ENCODE measurements at regions not wholly inside any gene's neighbourhood (a gene's known extent, or its start where the extent isn't known, plus 50 kb on each side); places are given as distances from the start of the nearest gene placed in this dataset.

GRCh38 chr15:87348746-87349145 is 907.8 kb downstream of the NTRK3 start:
- H3K4me1 ChIP-seq = no peaks in the 10 kb centered on the region
- in situ Hi-C loops (cut with MboI; ENCODE audit: low sequenced_read_pairs in 4 of 4) (no loop called here), intact Hi-C loops (cut with DNase I; ENCODE audit: low total_unique reads) (no loop called here)
- no peaks in the 10 kb centered on the region for H3K36me3 ChIP-seq
- no peaks in the 10 kb centered on the region for H3K27me3 ChIP-seq
- TF ChIP-seq POLR2A (IDR thresholded peaks at IDR 0.05) = no peak
- no peak for TF ChIP-seq CTCF (IDR thresholded peaks at IDR 0.05 in 4 of 5, conservative IDR thresholded peaks at IDR 0.05 in 1 of 5)
- DNase-seq = no peak
- H3K9me3 ChIP-seq = no peaks in the 10 kb centered on the region
- H3K4me3 ChIP-seq = no peak overlapping the region
- ATAC-seq = no peak
- no peak overlapping the region for H3K27ac ChIP-seq

- no peak for TF ChIP-seq POLR2A (IDR thresholded peaks at IDR 0.05)
- no peak for TF ChIP-seq CTCF (IDR thresholded peaks at IDR 0.05 in 4 of 5, conservative IDR thresholded peaks at IDR 0.05 in 1 of 5)
- intact Hi-C loops (cut with DNase I; ENCODE audit: low total_unique reads) (no loop called here), in situ Hi-C loops (cut with MboI; ENCODE audit: low sequenced_read_pairs in 4 of 4) (no loop called here)
- DNase-seq = no peak
- H3K4me1 ChIP-seq = no peaks in the 10 kb centered on the region
- H3K27ac ChIP-seq = no peak overlapping the region
- no peaks in the 10 kb centered on the region for H3K36me3 ChIP-seq
- H3K4me3 ChIP-seq = no peak overlapping the region
- ATAC-seq = no peak
- H3K9me3 ChIP-seq = no peaks in the 10 kb centered on the region
- no peaks in the 10 kb centered on the region for H3K27me3 ChIP-seq
These were observed 908.6 kb downstream of the NTRK3 start for GRCh38 chr15:87347806-87348515.

GRCh38 chr15:87345961-87346360 is 910.6 kb downstream of the NTRK3 start:
- no peak for TF ChIP-seq POLR2A (IDR thresholded peaks at IDR 0.05)
- TF ChIP-seq CTCF (IDR thresholded peaks at IDR 0.05 in 4 of 5, conservative IDR thresholded peaks at IDR 0.05 in 1 of 5) = no peak
- H3K36me3 ChIP-seq = no peaks in the 10 kb centered on the region
- H3K9me3 ChIP-seq = no peaks in the 10 kb centered on the region
- DNase-seq = no peak
- H3K27ac ChIP-seq = no peak overlapping the region
- ATAC-seq = no peak
- no peak overlapping the region for H3K4me3 ChIP-seq
- intact Hi-C loops (cut with DNase I; ENCODE audit: low total_unique reads) (no loop called here), in situ Hi-C loops (cut with MboI; ENCODE audit: low sequenced_read_pairs in 4 of 4) (no loop called here)
- H3K27me3 ChIP-seq = no peaks in the 10 kb centered on the region
- no peaks in the 10 kb centered on the region for H3K4me1 ChIP-seq

GRCh38 chr15:87343966-87344365 is 912.6 kb downstream of the NTRK3 start:
- in situ Hi-C loops (cut with MboI; ENCODE audit: low sequenced_read_pairs in 4 of 4) = no loop called here
- TF ChIP-seq CTCF (IDR thresholded peaks at IDR 0.05 in 4 of 5, conservative IDR thresholded peaks at IDR 0.05 in 1 of 5) (no peak), POLR2A (IDR thresholded peaks at IDR 0.05) (no peak)
- no peak for ATAC-seq

GRCh38 chr15:87340370-87340769 is 916.2 kb downstream of the NTRK3 start:
- in situ Hi-C loops (cut with MboI; ENCODE audit: low sequenced_read_pairs in 4 of 4) = no loop called here
- intact Hi-C loops (cut with DNase I; ENCODE audit: low total_unique reads) = no loop called here
- Histone ChIP-seq H3K4me1 (no peaks in the 10 kb centered on the region), H3K36me3 (no peaks in the 10 kb centered on the region), H3K9me3 (no peaks in the 10 kb centered on the region), H3K4me3 (no peak overlapping the region), H3K27me3 (no peaks in the 10 kb centered on the region), H3K27ac (no peak overlapping the region)
- no peak for ATAC-seq
- TF ChIP-seq CTCF (IDR thresholded peaks at IDR 0.05 in 4 of 5, conservative IDR thresholded peaks at IDR 0.05 in 1 of 5) = no peak
- TF ChIP-seq POLR2A (IDR thresholded peaks at IDR 0.05) = no peak
- no peak for DNase-seq

More at GRCh38 chr15:87343966-87344365, 912.6 kb downstream of the NTRK3 start:
- Histone ChIP-seq H3K36me3 (no peaks in the 10 kb centered on the region), H3K4me1 (no peaks in the 10 kb centered on the region), H3K9me3 (no peaks in the 10 kb centered on the region), H3K27me3 (no peaks in the 10 kb centered on the region), H3K27ac (no peak overlapping the region), H3K4me3 (no peak overlapping the region)
- no peak for DNase-seq
- intact Hi-C loops (cut with DNase I; ENCODE audit: low total_unique reads) = no loop called here
